Superior temporal gyrus (tissue), 1 donor: ENCODE measurements at regions not wholly inside any gene's neighbourhood (a gene's known extent, or its start where the extent isn't known, plus 50 kb on each side); places are given as distances from the start of the nearest gene placed in this dataset.

Experiments
- DNase-seq: peaks from one replicate; pipeline ENCODE4 v3.0.0-alpha.2; 2016; ENCODE audit errors: extremely low spot score

GRCh38 chr6:142500250-142500786 lies 198.5 kb downstream of the ADGRG6 start:
- peak; percentile 48 for DNase-seq

DNA sequence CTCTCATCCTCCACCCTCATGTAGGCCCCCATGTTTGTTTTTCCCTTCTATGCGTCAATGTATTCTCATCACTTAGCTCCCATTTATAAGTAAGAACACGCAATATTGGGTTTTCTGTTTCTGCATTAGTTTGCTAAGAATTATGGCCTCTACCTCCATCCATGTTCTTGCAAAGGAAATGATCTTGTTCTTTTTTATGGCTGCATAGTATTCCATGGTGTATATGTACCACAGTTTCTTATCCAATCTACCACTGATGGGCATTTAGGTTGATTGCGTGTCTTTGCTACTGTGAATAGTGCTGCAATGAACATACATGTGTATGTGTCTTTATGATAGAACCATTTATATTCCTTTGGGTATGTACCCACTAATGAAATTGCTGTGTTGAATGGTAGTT lies 200.0 kb downstream of the ADGRG6 start:
- DNase-seq = no peak

DNA sequence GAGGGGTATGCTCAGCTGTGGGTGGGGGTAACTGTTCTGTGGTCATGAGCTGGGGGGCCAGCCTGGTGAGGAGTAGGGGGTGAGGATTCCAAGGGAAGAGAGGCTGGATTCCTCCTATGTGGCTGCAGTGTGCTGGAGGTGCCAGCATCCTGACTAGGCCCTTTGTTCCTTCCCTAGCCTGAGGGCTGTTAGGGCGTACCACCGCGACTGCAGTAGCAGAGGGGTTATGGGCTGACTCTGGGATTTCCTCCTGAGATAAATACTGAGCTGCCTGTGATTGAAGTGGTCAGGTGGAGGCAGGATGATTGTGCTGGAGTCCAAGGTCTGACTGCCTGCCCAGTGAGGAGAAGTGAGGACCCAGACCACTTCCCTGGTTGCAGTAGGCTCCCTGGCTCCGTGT lies 205.3 kb downstream of the ADGRG6 start:
- no peak for DNase-seq

DNA sequence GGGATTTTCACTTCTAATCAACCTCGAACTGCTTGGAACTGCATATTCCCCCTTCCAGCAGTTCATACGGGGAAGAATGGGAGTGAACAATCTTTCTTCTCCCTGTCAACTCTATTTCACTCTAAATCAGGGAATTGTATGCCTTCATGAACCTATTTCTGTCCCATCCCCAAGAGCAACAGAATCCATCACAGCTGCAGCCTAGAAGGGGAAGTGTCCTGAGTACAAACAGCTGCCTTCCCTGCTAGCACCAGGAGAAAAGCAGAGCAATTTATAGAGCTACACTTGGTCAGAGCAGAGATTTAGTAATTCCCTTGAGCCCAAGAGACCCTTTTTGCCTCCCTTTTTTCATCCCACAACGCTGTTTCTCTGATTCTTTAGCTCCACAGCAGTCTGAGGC lies 208.4 kb downstream of the ADGRG6 start:
- DNase-seq = no peak

DNA sequence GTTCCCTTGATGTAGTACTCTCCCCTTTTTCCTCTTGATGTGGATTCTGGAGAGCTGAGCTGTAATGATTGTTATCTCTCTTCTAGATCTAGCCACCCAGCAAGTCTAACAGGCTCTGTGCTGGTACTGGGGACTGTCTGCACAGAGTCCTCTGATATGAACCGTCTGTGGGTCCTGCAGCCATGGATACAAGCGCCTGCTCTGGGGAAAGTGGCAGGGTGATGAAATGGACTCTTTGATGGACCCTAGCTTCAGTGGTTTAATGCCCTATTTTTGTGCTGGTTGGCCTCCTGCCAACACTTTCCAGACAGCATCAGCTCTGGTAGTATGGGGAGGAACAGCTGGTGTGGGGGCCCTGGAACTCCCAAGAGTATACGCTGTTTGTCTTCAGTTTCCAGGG lies 216.3 kb downstream of the ADGRG6 start:
- no peak for DNase-seq

GRCh38 chr6:142518761-142519160 lies 217.0 kb downstream of the ADGRG6 start:
- DNase-seq = no peak

- no peak for DNase-seq
These were observed 220.0 kb downstream of the ADGRG6 start for GRCh38 chr6:142521791-142522190.

GRCh38 chr6:142523515-142524375 lies 221.9 kb downstream of the ADGRG6 start:
- DNase-seq = peak; percentile 9

DNA sequence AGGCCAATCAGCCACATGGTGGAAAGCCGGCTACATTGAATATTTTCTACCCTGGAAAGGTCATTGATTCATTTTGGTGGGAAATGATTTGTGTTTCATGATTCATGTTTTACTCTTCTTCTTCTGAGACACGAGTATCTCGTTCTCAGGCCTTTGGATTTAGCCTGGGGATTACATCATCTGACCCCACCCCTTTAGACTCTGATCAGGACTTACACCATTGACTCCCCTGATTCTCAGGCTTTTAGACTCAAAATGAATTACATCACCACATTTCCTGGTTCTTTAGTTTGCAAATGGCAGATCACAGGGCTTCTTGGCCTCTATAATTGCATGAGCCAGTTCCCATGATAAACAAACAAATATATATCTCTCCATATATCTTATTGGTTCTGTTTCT lies 228.8 kb downstream of the ADGRG6 start:
- DNase-seq = no peak

GRCh38 chr6:142531727-142532126 lies 229.9 kb downstream of the ADGRG6 start:
- DNase-seq = no peak

GRCh38 chr6:142534076-142534475 lies 232.3 kb downstream of the ADGRG6 start:
- no peak for DNase-seq

DNA sequence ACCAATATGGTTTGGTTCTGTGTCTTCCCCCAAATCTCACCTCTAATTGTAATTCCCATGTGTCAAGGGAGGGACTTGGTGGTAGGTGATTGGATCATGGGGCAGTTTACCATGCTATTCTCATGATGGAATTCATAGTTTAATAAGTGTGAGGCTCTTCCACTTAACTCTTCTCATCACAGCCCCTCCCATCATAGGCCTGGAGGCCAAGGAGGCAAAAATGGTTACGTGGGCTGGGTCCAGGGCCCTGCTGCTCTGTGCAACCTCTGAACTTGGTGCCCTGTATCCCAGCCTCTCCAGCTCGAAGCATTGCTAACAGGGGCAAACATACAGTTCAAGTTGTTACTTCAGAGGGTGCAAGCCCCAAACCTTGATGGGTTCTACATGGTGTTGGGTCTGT lies 232.7 kb downstream of the ADGRG6 start:
- DNase-seq = no peak

GRCh38 chr6:142537612-142538478 lies 236.0 kb downstream of the ADGRG6 start:
- no peak for DNase-seq

DNA sequence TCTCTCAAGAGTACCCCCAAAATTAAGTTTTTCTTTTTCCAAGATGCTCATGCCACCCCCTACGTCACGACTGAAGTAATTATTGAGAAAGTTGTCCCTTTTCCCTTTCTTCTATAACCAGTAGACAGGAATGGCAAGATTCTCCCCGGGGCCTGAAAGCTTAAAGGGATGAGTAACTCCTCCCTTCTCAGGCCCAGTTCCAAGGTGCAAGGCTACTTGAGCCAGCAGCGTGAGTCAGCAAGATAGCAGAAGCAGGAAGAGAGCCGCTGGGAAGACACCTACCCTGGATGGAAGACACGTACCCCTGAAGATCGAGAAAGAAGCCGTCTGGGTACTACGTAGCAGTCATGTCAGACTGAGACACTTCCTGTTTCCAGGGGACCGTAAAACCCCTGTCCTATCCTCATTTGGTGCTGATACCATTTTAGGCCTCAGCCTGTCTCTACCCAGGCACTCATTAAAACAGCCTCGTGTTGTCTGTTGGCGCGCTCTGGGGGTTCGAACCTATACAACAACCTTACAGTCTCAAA lies 241.0 kb downstream of the ADGRG6 start:
- no peak for DNase-seq

GRCh38 chr6:142543606-142544005 lies 241.8 kb downstream of the ADGRG6 start:
- DNase-seq = no peak

- no peak for DNase-seq
These were observed 242.5 kb downstream of the ADGRG6 start for GRCh38 chr6:142544199-142544838.

DNA sequence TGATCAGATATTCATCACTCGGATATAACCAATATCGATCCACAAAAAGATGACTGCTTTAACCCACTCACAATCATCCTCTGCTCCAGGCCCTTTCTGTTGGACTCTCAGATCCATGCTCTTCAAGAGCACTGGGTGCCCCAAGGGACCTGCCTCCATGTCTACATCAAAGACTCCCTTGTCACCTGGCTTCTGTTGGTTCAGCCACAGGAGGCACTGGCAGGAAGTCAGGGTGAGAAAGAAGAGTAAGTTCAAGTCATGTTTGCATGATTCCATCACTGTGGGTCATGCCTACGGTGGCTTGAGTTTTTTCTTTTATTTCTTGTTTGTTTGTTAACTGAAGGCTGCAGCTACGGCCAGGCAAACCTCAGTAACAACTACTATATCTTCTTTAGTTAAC lies 243.3 kb downstream of the ADGRG6 start:
- DNase-seq = no peak

DNA sequence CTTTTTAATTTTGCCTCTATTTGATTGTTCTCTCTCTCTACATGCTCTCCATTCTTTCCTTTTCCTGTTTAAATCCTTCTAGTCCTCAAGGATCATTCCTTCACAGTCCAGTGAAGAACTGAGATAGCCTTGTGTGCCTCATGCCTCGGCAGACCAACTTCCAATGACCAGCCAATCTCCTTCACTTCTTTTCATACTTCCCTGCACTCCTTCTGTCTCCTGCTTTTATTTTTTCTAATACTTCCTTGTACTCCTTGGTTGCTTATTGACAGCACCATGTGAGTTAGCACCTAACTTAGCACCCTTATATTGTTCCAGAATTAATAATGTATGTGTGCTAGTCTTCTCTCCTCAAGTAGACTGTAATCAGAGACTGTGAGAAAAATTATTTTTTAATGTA lies 246.8 kb downstream of the ADGRG6 start:
- DNase-seq = no peak

DNA sequence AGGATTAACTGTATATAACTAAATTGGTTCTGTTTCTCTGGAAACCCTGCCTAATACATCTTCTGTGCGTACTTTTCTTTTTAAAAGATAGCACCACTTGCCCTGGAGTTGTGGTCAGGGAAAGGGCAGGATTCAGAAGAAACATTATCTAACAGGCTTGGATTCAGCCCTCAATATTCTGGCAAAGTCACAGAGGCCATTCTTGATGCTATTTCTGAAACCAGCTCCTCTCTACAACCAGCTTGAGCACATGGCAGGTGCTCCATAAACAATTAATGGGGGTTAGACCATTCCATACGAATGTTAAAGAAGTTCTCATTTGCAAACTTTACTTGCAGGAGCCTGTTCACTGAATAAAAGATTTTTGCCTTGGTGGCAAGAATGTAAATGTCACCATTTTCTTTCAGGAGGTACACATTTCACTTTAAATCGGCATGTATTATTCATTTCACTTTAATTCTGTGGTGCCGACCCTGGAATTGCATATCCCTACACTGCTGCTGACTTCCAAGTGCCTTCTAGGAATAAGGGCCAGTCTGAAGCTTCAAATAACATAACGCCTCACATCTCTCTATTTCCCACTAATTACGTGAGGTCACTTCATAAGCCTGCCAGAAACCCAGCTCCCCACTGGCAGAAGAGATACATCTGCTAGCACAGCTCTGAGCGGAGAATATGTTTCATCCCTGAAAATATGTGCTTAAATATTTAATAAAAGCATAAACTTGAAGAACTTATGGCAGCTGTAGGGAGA lies 248.7 kb downstream of the ADGRG6 start:
- no peak for DNase-seq

- no peak for DNase-seq
These were observed 249.5 kb downstream of the ADGRG6 start for GRCh38 chr6:142551274-142551811.

DNA sequence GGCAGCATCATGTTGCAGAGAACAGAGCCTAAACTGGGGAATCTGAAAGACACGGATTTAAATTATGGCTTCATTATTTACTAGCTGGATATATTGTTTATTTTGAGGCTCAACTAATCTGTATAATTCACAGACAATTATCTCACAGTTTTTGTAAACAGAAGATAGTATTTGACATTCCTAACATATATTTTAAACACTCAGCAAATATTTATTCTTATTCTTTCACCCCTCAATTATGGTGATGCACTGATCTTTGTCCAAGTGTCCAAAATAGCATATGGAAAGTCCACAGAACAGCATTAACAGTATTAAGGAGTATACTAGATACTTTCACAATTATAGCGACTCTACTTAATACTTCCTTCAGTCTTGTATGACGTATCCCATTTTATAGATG lies 257.0 kb downstream of the ADGRG6 start:
- DNase-seq = no peak
